NOMO-1 (cell line): ENCODE measurements at regions not wholly inside any gene's neighbourhood (a gene's known extent, or its start where the extent isn't known, plus 50 kb on each side); places are given as distances from the start of the nearest gene placed in this dataset.
A peak's percentile ranks its signal among the peaks of the same experiment; 100 is the strongest.

Source experiments
- DNase-seq, 2 experiments: peaks; one replicate each; lab custom pipeline; 2025; ENCODE audit not compliant: unreplicated experiment in 2 of 2; lab: John Stamatoyannopoulos, UW

DNA sequence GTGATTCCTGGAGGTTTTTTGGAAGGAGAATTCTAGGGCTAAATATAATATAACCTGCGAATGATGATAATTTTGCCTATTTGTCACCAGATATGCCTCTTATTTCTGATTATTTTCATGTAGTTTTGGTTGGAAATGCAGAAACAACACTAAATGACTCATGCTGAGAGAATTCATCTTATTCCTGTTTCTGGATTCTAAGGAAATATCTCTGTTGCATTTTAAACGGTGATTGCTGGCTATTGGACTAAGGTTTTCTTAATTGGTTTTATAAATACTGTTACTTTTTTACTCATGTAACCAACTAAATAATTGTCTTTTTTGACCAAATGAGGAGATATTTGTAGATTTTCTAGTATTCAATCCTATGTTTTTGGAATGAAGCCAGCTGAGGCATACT is 204.9 kb upstream of the NPSR1 start:
- no peak for DNase-seq

DNA sequence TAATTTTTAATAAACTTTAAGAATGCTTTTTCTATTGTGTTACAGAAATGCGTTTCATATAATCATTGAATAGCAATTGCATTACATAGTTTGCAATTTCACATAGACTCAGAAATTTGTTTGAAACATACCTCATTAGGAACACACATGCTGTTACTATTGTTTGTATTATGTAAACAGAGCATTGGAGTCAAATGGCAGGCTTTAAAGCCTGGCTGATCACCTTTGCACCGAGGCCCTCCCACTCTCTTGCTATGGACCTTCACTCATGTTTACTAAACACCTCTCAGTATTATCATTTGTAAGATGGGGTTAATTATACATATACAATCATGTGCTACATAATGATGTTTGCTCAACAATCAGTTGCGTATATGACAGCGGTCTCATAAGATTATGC is 203.6 kb upstream of the NPSR1 start:
- no peak for DNase-seq

DNA sequence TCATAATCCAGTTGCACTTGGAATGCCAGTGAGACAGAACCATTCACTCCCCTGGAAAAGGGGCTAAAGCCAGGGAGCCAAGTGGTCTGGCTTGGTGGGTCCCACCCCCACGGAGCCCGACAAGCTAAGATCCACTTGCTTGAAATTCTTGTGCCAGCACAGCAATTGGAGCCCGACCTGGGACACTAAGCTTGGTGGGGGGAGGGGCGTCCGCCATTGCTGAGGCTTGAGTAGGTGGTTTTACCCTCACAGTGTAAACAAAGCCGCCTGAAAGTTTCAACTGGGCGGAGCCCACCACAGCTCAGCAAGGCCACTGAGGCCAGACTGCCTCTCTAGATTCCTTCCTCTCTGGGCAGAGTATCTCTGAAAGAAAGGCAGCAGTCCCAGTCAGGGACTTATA is 200.7 kb upstream of the NPSR1 start:
- no peak for DNase-seq

DNA sequence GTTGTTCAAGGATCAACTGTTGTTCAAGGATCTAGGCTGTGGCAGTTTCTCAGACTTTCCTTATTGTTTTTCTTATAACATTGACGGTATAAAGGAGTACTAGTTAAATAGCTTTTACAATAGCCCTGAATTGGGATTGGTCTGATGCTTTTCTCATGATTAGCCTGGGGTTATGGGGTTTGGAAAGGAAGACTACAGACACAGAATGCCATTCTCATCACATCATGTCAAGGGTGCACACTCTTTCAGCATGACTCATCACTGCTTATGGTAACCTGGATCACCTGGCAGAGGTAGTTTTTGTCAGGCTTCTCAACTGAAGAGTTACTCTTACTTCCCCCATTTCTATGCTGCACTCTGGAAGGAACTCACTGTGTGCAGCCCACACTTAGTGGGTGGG is 194.2 kb upstream of the NPSR1 start:
- DNase-seq, result no peak

DNA sequence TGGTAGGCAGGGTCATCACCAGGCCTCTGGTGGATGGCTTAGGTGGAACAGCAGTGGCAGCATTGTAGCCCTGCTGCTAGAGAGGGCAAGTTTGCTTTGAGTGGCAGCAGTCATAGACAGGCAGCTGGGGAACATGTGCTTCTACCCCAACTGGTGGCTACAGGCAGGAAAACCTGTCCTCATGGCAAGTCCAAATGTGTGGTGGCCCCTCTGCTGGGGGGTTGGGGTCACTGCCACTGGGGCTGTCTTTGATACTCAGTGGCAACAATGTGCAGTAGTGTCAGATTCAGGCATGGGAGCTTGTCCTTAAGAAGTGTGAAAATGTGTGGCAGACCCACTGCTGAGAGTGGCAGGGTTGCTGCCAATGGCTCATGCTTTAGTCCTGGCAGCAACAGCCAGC is 186.2 kb upstream of the NPSR1 start:
- no peak for DNase-seq

DNA sequence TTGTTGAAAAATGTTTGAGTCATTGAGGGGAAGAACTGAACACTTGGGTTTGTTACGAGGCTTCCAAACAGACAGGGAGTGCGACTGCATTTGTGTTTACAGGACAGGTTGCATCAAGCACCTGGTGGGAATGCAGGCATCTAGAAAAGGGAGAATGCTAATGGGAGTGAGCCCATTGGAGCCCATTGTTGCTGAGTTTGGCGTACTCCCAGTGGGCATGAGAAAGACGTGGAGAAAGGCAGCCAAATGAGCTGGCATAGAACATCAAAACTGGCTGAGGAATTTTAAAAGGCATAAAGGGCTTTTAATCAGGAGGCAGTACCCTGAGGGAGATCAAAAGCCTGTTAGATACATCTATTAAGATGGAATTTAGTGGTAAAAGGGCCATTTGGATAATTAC is 171.6 kb upstream of the NPSR1 start:
- no peak for DNase-seq

DNA sequence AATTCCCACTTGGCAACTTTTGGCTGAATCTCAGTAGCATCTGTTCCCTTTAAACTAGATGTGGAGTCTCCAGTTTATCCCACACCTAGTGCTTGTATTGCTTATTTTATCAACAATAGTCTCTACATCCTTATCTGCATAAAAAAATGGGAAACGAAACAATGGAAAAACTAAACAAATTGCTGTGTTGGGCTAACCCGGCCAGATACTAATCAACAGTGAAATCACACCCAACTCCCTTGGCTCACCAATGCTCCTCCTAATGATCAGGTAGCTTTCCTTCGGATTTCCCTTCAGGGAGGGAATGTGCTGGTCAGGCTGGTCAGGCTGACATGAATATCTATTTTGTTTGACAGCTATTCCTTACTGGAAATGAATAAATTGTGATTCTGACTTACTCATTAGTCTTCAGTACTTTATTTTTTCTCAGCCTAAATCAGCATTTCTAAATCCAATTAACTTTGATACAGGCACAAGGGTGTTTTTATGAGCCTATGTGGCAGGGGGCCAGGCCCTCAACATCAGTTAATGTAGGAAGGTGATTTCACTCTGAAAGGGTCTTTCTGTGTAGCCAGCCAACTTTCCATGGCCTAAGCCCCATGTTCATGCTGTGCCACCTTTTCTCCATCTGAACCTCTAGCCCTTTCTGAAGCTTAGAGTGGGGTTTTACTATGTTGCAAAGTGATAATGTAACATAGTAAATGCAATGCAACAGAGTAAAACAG is 170.5 kb upstream of the NPSR1 start:
- no peak for DNase-seq

DNA sequence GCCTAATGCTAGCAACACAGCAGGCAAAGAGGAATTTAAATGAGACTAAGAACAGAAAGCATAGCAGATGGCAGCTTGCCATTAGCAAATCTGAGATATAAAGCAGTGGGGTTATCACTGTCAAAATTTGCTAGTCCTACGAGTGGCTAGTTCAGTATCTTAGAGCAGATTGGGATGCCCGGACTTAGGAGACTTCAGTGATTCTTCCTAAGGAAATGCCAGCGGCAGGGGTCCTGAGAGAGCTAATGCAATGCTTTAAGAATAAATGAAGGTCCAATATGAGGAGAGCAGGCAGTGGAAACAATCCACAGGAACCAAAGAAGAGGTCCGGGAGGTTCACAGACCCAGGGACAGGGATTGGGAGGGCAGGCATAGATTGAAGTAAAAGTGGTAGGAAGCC is 169.3 kb upstream of the NPSR1 start:
- DNase-seq, result no peak

DNA sequence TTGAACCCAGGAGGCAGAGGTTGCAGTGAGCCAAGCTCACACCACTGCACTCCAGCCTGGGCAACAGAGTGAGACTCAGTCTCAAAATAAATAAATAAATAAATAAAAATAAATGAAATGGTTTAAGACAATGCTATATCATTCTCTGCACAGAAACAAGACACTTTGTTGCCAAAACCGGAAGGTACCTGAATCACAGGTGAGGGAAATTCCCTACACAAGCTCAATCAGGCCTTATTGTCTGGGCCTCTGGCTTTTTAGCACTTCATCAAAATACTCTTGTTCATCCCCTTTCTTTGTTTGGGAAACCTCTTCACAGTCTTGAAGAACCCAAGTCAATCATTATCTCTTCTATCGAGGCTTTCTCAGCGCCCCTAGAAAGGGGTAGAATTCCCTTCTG is 166.1 kb upstream of the NPSR1 start:
- DNase-seq, result no peak

DNA sequence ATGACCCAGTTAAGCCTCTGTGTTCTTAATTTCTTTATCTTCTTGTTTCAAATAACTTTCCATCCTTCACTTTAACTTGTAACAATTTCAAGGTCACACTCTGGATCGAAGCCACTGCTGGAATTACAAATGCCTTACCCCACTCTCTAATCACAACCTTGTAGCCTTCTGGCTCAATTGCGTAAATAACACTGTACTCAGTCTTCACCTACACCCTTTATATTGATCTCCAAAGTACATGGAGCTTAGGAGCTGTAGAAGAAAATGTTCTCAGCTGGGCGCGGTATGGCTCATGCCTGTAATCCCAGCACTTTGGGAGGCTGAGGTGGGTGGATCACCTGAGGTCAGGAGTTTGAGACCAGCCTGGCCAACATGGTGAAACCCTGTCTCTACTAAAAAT is 164.3 kb upstream of the NPSR1 start:
- DNase-seq, result no peak

DNA sequence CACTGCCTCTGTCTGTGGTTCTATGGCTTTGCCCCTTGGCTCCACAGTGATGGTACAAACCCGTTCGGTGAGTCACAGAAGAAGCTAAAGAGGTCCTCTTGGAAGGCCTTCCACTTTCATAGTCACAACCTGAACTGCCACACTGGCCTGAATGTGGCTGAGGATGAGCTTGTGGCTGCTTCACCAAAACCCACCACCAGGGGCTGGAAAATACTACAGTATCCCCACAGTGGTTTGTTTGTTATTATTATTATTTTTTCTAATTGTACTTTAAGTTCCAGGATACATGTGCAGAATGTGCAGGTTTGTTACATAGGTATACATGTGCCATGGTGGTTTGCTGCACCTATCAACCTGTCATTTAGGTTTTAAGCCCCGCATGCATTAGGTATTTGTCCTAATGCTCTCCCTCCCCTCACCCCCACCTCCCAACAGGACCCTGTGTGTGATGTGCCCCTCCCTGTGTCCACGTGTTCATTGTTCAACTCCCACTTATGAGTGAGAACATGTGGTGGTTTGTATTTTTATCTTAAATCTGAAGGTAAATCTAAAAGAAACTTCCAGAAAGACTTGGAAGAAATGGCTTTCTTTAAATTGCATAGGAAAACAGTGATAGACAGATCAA is 160.8 kb upstream of the NPSR1 start:
- no peak for DNase-seq

DNA sequence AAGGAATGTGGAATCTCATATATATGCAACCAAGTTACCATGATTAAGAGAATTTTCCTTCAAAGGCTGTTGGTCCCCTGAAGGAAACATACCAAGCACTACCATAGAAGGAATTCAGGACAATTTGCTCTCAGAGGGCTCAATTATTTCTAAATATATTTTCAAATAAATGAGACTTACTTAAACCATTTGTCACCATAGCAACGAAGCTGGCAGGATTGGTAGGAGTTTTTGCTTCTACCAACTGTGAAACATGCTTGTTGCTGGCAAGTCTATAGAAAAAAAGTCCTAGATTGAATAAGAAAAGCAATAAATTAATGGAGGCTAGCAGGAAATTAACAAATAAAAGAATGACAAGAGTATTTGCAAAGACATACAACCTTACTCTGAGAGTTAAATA is 156.9 kb upstream of the NPSR1 start:
- no peak for DNase-seq

DNA sequence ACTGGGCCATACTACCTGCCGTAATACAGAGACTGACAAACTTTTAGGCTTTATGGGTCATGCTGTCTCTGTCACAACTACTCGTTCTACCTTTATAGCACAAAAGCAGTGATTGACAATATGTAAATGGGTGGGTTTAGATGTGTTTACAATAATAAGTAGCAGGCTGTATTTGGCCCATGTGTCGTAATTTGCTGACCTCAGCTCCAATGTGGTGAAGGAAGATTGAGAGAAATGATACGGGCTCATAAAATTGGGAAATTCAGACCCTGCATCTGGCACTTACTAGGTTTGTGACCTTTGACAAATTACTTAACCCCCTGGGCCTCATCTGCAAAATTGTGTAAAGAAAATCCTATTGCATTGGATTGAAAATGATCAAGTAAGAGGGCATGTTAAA is 150.8 kb upstream of the NPSR1 start:
- no peak for DNase-seq

DNA sequence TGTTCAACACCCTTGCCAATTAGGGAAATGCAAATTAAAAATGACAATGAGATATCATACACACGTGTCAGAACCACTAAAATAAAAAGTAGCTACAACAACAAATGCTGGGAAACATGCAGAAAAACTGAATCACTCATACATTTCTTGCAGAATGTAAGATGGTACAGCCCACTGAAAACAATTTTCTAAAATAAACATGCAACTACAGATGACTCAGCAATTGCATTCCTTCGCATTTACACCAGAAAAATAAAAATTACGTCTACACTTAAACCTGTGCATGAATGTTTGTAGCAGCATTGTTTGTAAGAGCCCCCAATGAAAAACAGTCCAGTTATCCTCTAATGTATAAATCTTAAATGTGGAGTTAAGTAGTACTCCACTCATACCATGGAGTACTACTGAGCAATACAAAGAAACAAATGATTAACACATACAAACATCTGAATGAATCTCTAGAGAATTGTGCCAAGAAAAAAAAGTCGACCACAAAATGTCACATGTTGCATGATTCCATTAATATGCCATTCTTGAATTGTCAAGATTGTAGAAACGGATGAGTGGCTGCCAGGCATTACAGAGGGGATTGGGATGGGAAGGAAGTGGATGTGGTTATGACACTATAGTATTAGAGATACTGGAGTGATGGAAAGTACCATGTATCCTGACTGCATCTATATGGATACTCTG is 134.6 kb upstream of the NPSR1 start:
- no peak for DNase-seq

DNA sequence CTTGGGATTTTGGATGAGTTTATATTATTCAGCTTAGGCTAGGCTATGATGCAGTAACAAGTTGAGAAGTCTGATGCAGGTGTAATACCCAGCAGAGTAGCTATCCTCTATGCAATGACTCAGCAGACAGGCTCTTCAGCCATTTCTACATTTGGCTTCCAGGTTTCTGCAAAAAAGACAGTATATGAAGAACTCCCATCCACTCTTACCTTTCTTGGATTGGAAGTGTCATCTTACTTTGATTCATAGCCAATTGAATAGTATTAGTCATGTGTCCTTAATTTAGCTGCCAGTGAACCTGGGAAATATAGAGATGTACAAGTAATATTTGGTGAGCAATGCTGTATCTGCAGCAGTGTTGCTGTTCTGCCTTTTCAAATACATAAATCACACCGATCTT is 127.8 kb upstream of the NPSR1 start:
- DNase-seq, result no peak

DNA sequence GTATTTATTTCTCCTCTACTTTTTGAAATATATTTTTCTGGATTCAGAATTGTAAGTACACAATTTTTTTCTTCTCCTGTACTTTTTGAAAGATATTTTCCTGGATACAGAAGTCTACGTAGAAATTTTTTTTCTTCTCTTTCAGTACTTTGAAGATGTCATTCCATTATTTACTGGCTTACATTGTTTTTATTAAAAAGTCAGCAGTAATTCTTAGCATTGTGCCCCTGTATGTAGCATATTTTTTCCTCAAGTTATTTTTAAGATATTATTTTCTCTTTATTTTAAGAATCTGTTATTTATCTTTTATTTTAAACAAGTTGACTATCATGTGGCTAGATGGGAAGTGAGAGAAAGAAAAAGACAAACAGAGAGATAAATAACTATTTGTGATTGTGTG is 119.0 kb upstream of the NPSR1 start:
- DNase-seq, result no peak

DNA sequence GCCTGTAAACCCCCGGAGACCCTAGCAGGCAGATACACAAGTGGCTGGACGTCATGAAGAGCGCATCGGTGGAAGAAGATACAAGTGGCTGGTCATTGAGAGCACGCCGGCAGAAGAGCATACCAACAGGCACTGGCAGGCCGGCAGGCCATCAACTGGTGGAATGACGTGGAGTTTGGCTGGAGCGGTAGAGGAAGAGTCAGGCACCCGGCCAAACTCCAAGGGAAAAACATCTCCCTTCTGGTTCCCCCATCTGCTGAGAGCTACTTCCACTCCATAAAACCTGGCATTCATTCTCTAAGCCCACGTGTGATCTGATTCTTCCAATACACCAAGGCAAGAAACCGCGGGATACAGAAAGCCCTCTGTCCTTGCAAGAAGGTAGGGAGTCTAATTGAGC is 113.4 kb upstream of the NPSR1 start:
- no peak for DNase-seq

DNA sequence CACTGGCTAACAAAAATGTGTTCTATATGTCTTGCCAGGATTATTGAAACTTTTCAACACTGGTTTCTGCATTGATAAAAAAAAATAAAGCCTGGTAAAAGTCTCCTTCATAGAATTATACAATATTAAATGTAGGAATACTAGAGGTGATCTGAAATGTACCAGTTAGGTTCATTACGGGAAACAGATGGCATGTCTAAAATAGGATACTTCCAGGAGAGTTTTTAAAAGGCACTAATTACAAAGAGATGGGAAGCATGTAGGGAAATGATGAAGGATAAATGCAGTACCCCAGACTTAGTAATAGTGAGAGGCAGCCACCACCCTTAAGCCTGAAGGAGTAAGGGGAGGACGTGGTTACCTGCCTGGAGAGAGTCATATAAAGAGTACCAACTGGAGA is 107.0 kb upstream of the NPSR1 start:
- no peak for DNase-seq

DNA sequence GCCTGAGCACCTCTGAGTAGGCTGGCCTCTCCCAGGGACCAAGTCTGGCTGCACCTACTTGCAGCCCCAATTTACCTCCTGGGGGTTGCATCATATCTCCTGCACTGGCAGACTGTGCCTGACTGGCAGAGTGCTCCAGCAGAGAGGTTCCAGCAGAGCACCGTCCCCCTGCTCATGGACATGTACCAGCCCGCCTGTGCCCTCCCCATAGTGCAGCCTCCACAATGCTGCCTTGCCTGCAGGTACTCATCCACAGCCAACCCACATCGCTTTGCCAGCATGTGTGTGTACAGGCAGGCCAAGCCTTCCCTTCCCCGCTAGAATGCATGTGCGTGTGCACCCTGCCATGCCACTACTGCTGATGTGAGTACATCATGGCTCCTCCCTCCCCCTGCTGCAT is 105.5 kb upstream of the NPSR1 start:
- DNase-seq, result no peak

DNA sequence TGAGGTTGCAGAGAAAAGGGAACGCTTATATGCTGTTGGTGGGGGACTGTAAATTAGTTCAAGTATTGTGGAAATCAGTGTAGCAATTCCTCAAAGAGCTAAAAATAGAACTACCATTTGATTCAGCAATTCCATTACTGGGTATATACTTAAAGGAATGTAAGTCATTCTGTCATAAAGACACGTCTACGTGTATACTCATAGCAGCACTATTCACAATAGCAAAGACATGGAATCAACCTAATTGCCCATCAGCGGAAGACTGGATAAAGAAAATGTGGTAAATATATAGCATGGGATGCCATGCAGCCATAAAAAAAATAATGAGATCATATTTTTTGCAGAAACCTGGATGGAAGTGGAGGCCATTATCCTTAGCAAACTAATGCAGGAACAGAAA is 100.0 kb upstream of the NPSR1 start:
- DNase-seq, result no peak

DNA sequence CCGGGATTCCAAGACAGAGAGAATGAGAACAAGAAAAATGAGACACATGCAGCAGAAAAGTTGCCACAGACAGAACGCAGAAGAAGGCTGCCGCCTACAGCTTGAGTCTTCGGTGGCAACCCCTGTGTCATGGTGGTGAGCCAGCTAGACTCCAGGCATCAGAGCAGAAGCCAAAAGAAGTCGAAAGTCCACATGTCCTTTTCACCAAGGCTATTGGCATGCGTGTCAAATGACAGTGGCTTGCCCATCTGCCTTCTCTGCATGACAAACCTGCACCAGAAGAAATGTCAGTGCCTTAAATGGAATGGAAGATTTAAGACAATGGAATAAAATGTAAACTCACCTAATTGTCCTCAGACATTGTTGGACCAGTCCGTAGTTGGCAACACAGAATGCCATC is 93.9 kb upstream of the NPSR1 start:
- DNase-seq, result no peak

DNA sequence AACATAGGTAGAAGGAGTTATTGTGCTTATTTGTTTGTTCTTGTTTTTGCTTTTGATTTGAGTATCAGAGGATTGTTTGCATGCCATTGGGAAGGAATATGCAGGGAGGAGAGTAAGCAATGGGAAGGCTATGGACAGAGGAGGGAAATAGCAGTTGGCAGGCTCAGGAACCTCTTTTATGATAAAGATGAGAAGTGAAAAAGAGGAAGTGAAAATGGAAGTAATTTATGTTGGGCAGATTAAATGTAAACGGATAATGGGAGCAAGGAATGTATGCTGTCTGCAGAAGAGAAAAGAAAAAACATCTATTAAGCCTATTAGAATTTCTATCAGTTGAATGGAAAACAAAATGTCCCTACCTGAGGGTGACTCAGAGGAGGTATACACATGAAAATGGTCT is 90.1 kb upstream of the NPSR1 start:
- peak; percentile 58 to 88 for DNase-seq
